NCI-H1694 (cell line): ENCODE measurements at regions not wholly inside any gene's neighbourhood (a gene's known extent, or its start where the extent isn't known, plus 50 kb on each side); places are given as distances from the start of the nearest gene placed in this dataset.
"Not testable (repeated sequence)": the region's sequence is repeated elsewhere in the genome, so short reads cannot be mapped to it uniquely, and the experiment has no call there.

Source experiments
- DNase-seq: peaks from one replicate; lab custom pipeline; 2025; lab: John Stamatoyannopoulos, UW

DNA sequence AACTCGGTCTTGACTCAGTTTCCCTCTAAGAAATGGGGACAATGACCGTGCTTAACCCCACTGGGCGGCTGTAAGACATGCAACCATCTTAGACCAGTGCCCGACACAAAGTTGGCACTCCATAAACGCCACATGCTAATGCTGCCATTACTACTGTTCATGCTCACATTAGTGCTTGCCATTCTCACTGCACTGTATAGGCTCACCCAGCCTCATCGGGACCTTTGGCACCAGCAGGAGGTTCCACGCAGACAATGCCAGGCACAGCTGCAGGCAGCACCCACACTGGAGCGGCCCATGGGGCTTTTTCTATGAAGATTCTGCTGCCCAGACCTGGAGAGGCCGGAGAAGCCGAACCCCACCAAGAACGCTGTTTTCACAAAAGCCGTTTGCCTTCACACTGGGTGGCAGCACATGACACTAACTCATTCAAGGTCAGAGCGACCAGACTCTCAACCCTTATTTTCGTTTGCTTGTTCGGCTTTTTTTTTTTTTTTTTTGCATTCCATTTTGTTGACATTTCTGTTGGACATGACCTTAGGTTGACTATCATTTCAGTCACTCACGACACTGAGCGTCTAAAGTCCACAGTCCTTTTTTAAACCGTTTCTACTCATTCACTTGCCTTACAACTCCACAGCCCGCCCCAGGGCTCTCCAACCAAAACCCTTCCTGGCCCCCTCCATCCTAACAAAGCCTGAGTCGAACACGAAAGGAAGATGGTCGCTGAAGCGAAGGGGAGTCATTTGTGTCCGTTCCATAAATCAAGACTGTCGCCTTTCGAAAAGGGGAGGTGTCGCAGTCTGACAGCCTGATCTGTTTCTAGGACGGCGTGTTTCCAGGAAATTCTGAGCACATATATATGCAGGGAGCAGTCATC is 124.4 kb upstream of the RNF32 start:
- DNase-seq = no peak

- no peak for DNase-seq
These were observed 125.7 kb upstream of the RNF32 start for GRCh38 chr7:156514851-156515250.

- no peak for DNase-seq
These were observed 129.1 kb upstream of the RNF32 start for GRCh38 chr7:156511426-156511825.

- no peak for DNase-seq
These were observed 129.6 kb upstream of the RNF32 start for GRCh38 chr7:156510966-156511365.

DNA sequence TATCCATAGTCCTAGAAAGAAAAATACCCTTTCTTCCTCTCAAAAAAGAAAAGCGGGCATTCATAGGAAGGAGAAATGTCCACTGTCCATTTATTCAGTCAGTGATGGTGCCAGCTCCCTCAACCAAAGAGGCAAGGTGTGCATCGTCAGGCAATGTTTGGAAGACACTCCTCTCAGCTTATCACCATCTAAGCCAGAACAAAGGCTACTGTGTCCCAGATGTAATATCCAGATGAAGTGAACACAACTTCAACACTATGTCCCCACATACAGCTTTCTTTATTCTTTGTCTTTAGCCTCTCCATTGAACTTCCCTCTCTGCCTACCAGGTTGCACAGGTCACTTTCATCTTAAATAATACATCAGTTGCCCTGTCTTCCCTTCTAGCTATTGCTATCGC is 131.4 kb upstream of the RNF32 start:
- DNase-seq = no peak

DNA sequence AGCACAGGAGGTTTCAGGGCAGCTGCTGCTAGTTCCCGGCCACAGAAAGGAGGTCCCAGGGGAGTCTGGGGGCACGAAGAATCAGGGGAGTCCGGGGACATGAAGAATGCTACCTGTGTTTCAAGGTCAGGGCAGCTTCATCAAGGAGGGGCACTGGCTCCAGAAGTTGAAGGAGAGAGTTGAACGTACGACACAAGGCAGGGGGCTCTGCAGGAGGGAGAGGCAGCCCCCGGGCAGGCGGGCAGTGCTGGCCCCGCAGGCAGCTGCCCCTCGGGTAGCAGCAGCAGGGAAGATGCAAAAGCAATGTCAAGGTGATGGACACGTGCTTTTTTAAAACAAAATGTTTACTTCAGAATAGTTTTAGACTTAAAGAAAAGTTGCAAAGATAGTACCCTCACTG is 134.7 kb upstream of the RNF32 start:
- no peak for DNase-seq

- no peak for DNase-seq
These were observed 135.7 kb upstream of the RNF32 start for GRCh38 chr7:156504687-156505545.

DNA sequence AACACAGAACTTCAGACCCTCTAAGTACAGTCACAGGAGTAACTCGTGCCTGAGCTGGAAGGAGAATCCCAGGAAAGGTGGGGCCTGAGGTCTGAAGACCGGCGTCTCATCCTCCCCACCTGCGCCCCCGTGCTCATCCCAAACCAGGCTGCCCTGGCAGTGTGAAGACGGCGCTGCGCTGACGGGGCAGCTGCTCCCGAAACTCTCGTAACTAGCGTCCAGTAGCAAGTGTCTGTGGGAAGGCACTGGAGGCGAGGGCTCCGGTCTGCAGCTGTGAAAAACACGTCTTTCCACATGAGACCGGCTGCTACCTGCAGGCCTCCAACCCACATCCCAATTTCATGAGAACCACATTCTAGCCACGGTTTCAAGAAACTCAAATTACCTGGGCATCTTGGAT is 136.6 kb upstream of the RNF32 start:
- no peak for DNase-seq

- no peak for DNase-seq
These were observed 137.4 kb upstream of the RNF32 start for GRCh38 chr7:156503196-156503595.

GRCh38 chr7:156501815-156502214 is 138.8 kb upstream of the RNF32 start:
- DNase-seq = not testable (repeated sequence)

DNA sequence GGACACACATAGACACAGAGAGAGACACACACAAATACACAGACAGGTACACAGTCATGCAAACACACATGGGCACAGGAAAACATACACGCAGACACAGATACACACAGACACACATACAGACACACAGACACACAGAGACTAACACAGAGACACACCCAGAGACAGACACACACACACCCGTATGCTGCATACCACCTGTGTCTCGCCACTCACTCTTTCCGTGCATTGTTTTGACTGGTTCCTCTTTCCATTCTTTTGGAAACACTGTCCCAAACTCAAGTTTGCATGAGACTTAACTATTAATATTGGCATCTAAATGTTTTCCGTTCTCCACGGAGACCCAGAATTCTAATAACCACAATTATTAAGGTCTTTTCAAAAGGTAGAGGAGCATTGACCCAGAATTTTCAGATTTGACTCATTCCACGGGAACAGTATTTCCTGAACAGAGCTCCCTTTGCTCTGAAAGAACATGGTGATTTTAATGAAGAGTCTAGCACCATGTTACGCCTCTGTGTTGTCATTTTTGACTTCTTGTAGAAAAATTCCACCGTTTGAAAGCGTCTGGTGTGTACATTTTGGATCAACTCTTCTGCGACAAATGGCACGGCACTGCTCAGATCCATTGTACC is 141.2 kb upstream of the RNF32 start:
- DNase-seq = no peak

DNA sequence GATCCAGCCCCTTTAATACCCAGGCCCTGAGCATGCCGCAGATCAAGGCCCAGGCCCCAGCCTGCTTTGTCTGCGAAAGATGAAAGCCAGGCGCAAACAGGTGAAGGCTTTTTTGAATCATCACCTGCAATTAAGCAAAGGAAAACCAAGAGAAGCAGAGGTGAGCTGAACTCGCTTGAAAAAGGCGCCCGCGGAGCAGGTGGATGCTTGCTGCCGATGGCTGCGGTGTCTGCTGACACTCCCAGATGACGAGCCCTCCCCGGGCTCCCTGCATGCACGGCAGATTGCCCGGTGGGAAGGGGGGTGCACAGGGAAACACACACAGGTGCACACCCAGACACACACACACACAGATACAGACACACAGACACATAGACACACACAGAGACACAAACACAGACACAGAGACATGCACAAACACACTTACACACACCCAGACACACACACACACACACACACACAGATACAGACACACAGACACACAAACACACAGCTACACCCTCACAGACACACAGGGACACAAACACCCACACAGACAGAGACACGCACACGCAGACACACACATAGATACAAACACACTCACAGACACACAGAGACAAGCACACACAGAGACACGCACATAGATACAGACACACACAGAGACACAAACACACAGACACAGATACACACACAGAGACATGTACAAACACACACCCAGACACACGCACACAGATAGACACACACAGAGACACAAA is 142.6 kb upstream of the RNF32 start:
- DNase-seq = no peak

- no peak for DNase-seq
These were observed 143.7 kb upstream of the RNF32 start for GRCh38 chr7:156496865-156497264.

DNA sequence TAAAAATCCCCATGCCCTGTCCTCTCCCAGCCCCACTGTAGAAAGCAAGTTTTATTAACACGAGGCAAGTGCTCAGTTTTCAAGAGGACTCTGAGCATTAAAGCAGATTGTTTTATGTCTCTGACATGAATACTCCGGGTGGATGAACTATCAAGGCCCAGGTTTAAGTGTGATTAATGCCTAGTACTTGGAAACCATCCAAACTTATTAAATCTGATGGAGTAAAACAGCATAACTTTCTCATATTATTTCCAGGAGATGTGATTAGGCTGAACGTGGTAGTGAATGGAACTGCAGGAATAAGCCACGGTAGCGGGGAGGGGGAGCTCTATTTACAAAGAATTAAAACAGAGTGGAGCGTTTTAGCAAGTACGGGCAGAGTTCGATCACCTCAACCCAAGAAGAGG is 144.2 kb upstream of the RNF32 start:
- DNase-seq = no peak

DNA sequence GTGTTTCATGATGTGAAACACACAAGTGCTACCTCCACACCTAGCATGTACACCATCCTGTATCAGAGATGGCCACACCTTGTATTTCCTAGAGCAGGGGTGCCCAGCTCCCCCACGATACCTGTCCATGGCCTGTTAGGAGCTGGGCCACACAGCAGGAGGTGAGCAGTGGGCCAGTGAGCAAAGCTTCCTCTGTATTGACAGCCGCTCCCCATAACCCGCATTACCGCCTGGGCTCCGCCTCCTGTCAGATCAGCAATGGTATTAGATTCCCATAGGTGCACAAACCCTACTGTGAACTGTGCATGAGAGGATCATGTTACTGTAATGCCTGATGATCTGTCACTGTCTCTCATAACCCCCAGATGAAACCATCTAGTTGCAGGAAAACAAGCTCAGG is 145.6 kb upstream of the RNF32 start:
- DNase-seq = no peak

GRCh38 chr7:156493942-156494341 is 146.6 kb upstream of the RNF32 start:
- no peak for DNase-seq

GRCh38 chr7:156492170-156492569 is 148.4 kb upstream of the RNF32 start:
- no peak for DNase-seq

- DNase-seq = no peak
These were observed 149.1 kb upstream of the RNF32 start for GRCh38 chr7:156491435-156491834.

GRCh38 chr7:156490021-156490800 is 150.4 kb upstream of the RNF32 start:
- DNase-seq = no peak

DNA sequence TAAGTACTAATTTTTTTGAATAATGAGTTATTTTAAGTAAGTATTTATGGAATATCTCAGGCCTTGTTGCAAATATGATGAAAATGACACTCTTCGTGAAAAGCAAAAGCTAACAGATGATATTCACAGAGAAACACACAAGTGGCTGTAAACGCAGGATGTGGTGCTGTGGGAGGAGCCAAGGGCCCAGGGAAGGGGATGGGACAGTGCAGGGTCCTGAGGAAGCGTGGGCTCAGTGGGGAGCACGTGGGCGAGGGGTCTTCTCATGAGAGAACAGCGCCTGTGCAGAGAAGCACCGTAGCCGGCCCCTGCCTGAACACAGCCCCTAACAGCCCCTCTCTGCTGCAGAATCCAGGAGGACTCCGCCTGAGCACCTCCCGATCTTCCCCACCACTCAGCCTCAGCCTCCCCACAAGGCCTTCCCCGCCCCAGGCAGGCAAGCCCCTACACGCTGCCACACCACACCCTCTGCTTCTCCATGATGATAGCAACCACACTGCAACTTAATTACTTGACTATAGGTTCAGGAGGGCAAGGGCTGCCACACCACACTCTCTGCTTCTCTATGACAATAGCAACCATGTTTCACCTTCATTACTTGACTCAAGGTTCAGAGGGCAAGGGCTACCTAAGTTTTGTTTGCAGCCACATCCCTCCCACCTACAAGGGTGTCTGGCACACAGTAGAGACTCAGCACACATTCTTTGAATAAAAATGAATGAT is 152.6 kb upstream of the RNF32 start:
- DNase-seq = no peak
